ENCODE measurements at regions not wholly inside any gene's neighbourhood (a gene's known extent, or its start where the extent isn't known, plus 50 kb on each side); places are given as distances from the start of the nearest gene placed in this dataset.

DNA sequence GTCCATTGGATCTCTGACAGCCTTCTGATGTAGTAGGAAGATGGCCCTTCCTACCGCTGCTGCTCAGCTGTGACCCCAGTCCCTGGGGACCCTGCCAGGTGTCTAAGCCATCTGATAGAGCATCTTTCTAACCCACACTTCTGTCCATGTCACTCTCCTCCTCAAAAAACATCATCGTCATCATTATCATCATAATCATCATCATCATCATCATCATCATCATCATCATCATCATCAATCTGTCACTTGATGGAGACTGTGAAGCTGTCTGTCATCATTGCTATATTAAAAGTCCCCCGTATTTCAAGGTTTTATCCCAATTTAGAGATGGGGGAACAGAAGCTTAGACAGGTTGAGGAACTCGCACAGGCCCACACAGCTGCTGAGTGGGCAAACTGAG is 75.1 kb upstream of the SLC6A11 start:
- H3K79me2 ChIP-seq (ENCODE audit: insufficient read depth, low read length): no peaks in the 10 kb centered on the region
- RAD21 ChIA-PET (ENCODE audit: low non-redundant PET in 1 of 2, low total read pairs in 2 of 2, uncharacterized antibody in 2 of 2, unreplicated experiment in 2 of 2): no interaction called here
- DNase-seq (ENCODE audit: low read depth, low spot score): no peak
- H4K20me1 ChIP-seq (ENCODE audit: insufficient read depth): no peaks in the 10 kb centered on the region
- no peak overlapping the region for H3K27ac ChIP-seq (ENCODE audit: low read depth, low read length)
- H3K9me2 ChIP-seq (ENCODE audit: insufficient read depth): no peaks in the 10 kb centered on the region
- intact Hi-C loops (cut with micrococcal nuclease): no loop called here
- H3K27me3 ChIP-seq (ENCODE audit: insufficient read depth, low read length): peaks cover 16% of the 10 kb centered on the region; the same call in 1 of the 2 replicates
- H3K4me1 ChIP-seq (ENCODE audit: control insufficient read depth in 1 of 2, insufficient read depth in 2 of 2, low read length in 2 of 2): peaks cover 0 to 4% of the 10 kb centered on the region in 2 experiments; a peak in 1 of 4 replicates
- no peak overlapping the region for H2AFZ ChIP-seq (ENCODE audit: low read depth, low read length, poor library complexity, severe bottlenecking)
- no peak overlapping the region for H3K4me2 ChIP-seq (ENCODE audit: low read length)
- no peaks in the 10 kb centered on the region for H3K36me3 ChIP-seq (ENCODE audit: control insufficient read depth in 1 of 2, insufficient read depth in 2 of 2, low read length in 2 of 2)
- no peak overlapping the region for H3K9ac ChIP-seq (ENCODE audit: low read length)
- H3K4me3 ChIP-seq (replicated peaks in 1 of 2; ENCODE audit: low read depth in 1 of 2, low read length in 2 of 2): no peak overlapping the region
- no peaks in the 10 kb centered on the region for H3K9me3 ChIP-seq (ENCODE audit: control insufficient read depth in 1 of 2, insufficient read depth in 1 of 2, low read depth in 1 of 2, low read length in 2 of 2)
- BruUV-seq (replicated peaks): no TSS peak
- POLR2A ChIA-PET: no interaction called here
- CTCF ChIA-PET: no interaction called here
- ATAC-seq: no peak
- TF ChIP-seq ZFX (IDR thresholded peaks at IDR 0.05) (no peak), SRF (IDR thresholded peaks at IDR 0.05; ENCODE audit: low read depth) (no peak), ZNF274 (IDR thresholded peaks at IDR 0.05; ENCODE audit: low read depth, low read length) (no peak), EZH2phosphoT487 (IDR thresholded peaks at IDR 0.05; ENCODE audit: borderline replicate concordance) (no peak), ELF1 (IDR thresholded peaks at IDR 0.05; ENCODE audit: borderline replicate concordance, low read depth) (no peak), POLR2A (IDR thresholded peaks at IDR 0.05; ENCODE audit: borderline replicate concordance, extremely low read depth, insufficient read depth, insufficient read length) (no peak), SP1 (IDR thresholded peaks at IDR 0.05; ENCODE audit: low read depth) (no peak), CEBPB (IDR thresholded peaks at IDR 0.05; ENCODE audit: low read depth) (no peak), CBX3 (IDR thresholded peaks at IDR 0.05; ENCODE audit: low read depth) (no peak), TCF7L2 (IDR thresholded peaks at IDR 0.05; ENCODE audit: borderline replicate concordance, extremely low read depth, insufficient read depth, insufficient read length) (no peak), RAD21 (IDR thresholded peaks at IDR 0.05; ENCODE audit: low read depth) (no peak), EZH2 (IDR thresholded peaks at IDR 0.05) (no peak), YY1 (IDR thresholded peaks at IDR 0.05; ENCODE audit: extremely low read depth, insufficient replicate concordance, low read depth, low read length) (no peak)
- TF ChIP-seq, protein P1, sequence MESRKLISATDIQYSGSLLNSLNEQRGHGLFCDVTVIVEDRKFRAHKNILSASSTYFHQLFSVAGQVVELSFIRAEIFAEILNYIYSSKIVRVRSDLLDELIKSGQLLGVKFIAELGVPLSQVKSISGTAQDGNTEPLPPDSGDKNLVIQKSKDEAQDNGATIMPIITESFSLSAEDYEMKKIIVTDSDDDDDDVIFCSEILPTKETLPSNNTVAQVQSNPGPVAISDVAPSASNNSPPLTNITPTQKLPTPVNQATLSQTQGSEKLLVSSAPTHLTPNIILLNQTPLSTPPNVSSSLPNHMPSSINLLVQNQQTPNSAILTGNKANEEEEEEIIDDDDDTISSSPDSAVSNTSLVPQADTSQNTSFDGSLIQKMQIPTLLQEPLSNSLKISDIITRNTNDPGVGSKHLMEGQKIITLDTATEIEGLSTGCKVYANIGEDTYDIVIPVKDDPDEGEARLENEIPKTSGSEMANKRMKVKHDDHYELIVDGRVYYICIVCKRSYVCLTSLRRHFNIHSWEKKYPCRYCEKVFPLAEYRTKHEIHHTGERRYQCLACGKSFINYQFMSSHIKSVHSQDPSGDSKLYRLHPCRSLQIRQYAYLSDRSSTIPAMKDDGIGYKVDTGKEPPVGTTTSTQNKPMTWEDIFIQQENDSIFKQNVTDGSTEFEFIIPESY (IDR thresholded peaks at IDR 0.05; ENCODE audit: extremely low read depth, insufficient replicate concordance, low read length): no peak

All from HCT116 (cell line).